CMK (cell line): ENCODE measurements at regions not wholly inside any gene's neighbourhood (a gene's known extent, or its start where the extent isn't known, plus 50 kb on each side); places are given as distances from the start of the nearest gene placed in this dataset.
"Not testable (repeated sequence)": the region's sequence is repeated elsewhere in the genome, so short reads cannot be mapped to it uniquely, and the experiment has no call there.

Source experiments
- DNase-seq: peaks from one replicate; pipeline ENCODE4 v3.0.0-alpha.2; 2010; ENCODE audit warnings: low read depth

DNA sequence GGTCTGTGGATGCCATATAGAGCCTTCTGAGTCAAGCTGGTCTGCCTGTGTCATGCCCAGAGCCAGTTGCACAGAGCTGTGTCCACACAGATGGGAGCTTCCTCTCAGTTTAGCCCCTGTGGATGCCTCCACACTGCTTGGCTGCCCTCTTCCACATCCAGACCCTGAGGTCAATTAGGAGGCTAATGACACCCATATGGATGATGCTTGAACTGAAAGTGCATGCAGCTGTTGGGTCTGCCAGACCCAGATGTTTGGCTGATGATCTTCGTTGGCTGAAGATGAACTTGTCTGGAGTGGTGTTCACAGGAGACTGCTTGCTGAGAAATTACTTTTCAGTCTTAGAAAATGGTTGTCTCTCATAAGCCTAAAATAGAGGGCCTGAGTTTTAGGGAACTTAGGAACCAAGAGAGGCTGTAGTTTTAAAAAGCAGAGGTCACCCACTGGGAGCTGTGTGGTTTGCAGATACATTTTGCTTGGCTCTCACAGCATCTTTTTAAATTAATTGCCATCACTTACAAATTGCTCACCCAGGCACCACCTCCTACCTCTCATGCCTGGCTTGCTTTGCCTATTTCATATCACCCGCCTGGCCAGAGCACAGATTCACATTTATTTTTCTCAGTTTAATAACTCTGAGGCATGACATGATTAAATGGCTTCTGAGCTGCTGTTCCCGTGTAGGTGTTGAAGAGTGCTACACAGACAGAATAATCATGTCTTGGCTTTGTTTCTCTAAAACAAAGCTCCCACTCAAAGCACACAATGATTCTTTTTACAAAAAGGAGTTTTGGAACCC, 176.1 kb downstream of the MINAR1 start:
- DNase-seq, result no peak

- no peak for DNase-seq
These were observed 177.4 kb downstream of the MINAR1 start for GRCh38 chr15:79609506-79609905.

DNA sequence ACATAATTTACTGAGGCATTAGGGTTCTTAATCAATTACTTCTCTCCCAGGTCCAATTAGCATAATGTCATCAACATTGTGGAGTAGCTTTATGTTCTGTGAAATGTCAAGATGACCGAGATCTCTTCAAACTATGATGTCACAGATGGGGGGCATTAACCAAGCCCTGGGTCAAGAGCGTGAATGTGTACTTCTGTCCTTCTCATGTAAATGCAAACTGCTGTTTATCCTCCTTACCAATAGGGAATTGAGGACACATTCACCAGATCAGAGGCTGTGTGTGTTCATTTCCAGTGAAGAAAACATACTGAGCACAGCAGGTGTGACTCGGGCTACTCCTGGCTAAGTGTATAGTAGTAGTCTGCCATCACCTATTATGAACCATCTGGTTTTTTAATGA, 177.9 kb downstream of the MINAR1 start:
- DNase-seq, result no peak

DNA sequence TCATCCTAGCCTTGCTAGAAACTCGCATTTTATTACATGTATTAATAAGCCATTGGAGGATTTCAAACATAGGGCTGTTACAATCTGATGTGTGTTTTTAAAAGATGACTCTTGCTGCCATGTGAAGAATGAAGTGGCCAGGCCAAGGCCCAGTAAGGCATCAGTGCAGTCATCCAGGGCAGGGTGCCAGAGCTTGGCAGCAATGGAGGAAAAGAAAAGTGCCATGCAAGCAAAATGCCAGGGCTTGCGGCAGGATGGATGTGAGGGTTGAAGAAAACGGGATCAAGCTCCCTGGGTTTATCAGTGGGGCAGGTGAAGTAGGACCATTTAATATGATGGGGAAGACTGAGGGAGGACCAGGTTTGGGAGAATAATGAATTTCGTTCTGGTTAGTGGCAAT, 183.6 kb downstream of the MINAR1 start:
- no peak for DNase-seq

- DNase-seq, result no peak
These were observed 184.9 kb downstream of the MINAR1 start for GRCh38 chr15:79617071-79617470.

DNA sequence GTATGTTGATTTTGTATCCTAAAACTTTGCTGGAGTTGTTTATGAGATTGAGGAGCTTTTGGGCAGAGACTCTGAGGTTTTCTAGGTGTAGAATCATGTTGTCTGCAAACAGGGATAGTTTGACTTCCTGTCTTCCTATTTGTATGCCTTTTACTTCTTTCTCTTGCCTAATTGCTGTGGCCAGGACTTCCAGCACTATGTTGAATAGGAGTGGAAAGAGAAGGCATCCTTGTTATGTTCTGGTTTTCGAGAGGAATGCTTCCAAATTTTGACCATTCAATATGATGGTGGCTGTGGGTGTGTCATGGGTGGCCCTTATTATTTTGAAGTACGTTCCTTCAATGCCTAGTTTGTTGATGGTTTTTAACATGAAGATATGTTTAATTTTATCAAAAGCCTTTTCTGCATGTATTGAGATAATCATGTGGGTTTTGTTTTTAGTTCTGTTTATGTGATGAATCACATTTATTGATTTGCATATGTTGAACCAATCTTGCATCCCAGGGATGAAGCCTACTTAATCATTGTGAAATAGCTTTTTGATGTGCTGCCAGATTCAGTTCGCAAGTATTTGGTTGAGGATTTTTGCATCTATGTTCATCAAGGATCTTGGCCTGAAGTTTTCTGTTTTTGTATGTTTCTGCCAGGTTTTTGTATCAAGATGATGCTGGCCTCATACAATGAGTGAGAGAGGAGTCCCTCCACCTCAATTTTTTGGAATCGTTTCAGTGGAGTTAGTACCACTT, 188.1 kb downstream of the MINAR1 start:
- no peak for DNase-seq

GRCh38 chr15:79621805-79622204, 189.7 kb downstream of the MINAR1 start:
- not testable (repeated sequence) for DNase-seq

DNA sequence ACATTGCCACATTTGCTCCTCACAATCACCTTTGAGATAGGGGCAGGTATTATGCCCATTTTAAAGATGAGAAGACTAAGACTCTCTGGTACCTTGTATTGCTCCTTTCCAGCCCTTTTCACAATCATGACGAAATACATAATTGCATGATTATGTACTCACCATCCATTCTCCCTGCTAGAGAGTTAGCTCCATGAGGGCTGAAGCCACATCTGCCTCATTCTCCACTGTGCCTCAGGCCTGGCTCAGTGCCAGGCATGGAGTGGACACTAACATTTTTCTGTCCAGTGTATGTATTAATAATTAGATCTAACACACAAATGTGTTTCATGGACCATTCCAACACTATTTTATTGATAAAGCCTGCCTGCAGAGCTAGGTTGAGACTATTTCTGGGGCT, 191.4 kb downstream of the MINAR1 start:
- no peak for DNase-seq

- no peak for DNase-seq
These were observed 197.6 kb downstream of the MINAR1 start for GRCh38 chr15:79629687-79630086.

DNA sequence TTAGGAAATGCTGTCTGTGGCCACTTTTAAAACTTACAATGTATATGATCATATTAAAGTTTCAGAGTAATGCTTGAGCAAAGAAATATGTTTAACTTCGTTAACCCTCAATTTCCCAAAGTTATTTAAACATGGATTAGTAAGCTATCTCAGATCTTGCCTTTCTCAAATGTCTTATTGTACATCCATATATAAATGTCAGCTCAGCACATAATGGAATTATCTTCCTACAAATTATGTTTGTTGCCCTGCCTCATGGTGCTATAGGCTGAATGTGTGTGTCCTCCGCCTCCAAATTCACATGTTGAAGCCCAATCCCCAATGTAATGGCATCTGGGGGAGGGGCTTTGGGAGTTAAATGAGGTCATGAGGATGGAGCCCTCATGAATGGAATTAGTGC, 200.3 kb downstream of the MINAR1 start:
- DNase-seq, result no peak

DNA sequence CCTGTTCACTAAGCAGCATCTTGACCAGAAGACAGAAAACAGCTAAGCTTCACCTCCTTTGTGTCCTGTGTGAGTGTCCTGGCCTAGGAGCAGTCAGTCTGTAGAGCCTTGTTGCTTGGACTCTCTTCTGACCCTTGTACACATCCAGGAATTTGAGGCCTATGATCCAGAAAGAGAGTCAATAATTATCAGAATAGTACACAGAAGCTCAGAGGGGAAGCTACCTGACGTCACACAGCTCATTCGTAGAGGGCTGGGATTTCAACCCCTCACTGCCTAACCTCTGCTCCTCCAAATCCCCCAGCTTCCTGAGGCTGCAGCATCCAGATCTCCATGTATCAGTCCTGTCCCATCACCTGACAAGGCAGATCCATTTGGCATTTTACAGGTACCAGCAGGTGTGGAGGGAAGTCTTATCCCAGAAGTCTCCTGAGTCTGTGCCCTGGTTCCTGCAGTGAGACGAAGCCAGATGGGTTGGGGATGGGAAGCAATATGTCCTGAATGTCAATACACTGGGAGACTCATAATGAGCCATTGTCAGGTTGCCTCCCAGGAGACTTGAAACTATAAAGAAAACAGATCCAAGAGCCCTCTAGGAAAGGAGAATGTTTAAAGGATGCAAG, 203.1 kb downstream of the MINAR1 start:
- no peak for DNase-seq

DNA sequence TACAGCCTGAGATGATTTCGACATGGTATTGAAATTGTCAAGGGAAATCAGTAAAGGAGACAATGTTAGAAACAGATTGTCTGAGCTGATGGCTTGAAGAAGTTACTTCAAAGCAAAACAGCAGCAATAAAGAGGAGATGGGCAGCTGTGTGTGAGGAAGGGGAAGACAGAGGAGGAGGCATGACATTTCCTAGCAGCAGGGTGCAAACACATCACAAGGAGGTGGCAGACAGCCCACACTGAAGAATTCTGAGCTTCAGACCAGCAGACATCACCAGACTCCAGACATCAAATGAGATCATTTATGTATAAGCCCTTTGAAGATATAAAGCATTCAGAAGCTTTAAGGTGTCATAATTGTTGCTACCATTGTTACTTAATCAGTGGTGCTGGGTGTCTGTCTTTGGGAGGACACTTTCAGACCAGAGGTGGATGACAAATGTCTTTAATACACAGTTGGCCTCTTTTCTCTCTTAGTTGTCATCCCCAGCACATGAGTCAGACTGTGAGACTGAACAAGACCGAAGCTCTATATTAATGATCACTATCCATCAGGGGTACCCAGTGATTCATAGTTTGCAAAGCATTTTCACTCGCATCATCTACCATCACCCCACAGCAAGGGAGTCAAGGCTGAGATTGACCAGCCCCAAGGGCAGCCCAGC, 203.9 kb downstream of the MINAR1 start:
- no peak for DNase-seq

GRCh38 chr15:79640206-79640605, 208.1 kb downstream of the MINAR1 start:
- no peak for DNase-seq

- DNase-seq, result no peak
These were observed 209.7 kb downstream of the MINAR1 start for GRCh38 chr15:79641841-79642240.

GRCh38 chr15:79643393-79643792, 211.3 kb downstream of the MINAR1 start:
- no peak for DNase-seq

GRCh38 chr15:79644091-79644490, 212.0 kb downstream of the MINAR1 start:
- no peak for DNase-seq

DNA sequence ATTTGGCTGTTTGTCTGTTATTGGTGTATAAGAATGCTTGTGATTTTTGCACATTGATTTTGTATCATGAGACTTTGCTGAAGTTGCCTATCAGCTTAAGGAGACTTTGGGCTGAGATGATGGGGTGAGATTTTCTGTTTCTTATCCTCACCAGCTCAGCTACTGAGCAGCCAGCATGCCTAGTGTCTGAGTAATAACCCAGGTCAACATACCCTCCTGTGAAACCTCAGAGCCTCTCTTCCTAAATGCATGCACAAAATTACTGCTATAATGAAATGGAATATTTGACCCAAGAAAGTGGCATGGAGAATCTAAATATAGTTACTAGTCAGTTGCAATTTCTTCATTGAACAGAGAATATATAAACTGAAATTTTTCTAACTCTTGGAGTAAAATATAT, 220.8 kb downstream of the MINAR1 start:
- not testable (repeated sequence) for DNase-seq

- no peak for DNase-seq
These were observed 221.4 kb downstream of the MINAR1 start for GRCh38 chr15:79653533-79653932.

- DNase-seq, result no peak
These were observed 224.2 kb downstream of the MINAR1 start for GRCh38 chr15:79656151-79657000.

GRCh38 chr15:79657722-79658121, 225.6 kb downstream of the MINAR1 start:
- DNase-seq, result no peak

GRCh38 chr15:79659691-79660090, 227.6 kb downstream of the MINAR1 start:
- DNase-seq, result no peak

DNA sequence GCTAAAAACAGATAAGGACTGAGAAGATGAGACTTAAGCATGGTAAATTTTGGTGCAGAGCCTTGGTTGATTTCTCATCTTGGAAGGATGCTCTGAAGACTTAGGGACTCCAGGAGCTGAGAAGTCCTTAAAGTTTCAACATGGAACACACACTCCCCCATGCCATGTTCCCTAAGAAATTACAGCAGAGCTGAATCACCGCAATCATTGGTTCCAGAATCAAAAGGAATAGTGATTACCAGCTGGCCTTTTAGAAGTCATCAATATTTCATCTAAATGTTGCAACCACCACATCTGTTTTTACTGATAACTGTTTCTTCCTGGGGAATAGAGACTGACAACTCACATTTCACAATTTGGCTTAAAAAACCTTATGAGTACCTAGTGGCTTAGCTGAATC, 229.3 kb downstream of the MINAR1 start:
- DNase-seq, result no peak
